Fibroblast of pulmonary artery (primary cell): ENCODE measurements at regions not wholly inside any gene's neighbourhood (a gene's known extent, or its start where the extent isn't known, plus 50 kb on each side); places are given as distances from the start of the nearest gene placed in this dataset.

Experiments used
- DNase-seq: peaks from one replicate; pipeline ENCODE4 v3.0.0-alpha.2; 2010; ENCODE audit warnings: low read depth
- H3K4me3 ChIP-seq: replicated peaks from 2 replicates; pipeline ENCODE4 v1.5.1; 2011; ENCODE audit warnings: low read depth, mild to moderate bottlenecking, control low read depth, low read length, moderate library complexity
- TF ChIP-seq, protein P1 (sequence below): IDR thresholded peaks from 2 replicates; pipeline ENCODE4 v1.5.1; 2011; ENCODE audit warnings: mild to moderate bottlenecking, control low read depth, low read length, inconsistent platforms; ENCODE audit errors: missing control alignments

- peak; percentile 75 for DNase-seq
- TF ChIP-seq, protein P1, sequence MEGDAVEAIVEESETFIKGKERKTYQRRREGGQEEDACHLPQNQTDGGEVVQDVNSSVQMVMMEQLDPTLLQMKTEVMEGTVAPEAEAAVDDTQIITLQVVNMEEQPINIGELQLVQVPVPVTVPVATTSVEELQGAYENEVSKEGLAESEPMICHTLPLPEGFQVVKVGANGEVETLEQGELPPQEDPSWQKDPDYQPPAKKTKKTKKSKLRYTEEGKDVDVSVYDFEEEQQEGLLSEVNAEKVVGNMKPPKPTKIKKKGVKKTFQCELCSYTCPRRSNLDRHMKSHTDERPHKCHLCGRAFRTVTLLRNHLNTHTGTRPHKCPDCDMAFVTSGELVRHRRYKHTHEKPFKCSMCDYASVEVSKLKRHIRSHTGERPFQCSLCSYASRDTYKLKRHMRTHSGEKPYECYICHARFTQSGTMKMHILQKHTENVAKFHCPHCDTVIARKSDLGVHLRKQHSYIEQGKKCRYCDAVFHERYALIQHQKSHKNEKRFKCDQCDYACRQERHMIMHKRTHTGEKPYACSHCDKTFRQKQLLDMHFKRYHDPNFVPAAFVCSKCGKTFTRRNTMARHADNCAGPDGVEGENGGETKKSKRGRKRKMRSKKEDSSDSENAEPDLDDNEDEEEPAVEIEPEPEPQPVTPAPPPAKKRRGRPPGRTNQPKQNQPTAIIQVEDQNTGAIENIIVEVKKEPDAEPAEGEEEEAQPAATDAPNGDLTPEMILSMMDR: no peak
- no peak overlapping the region for H3K4me3 ChIP-seq
Observed at GRCh38 chr13:74206061-74206561, 71.9 kb upstream of the KLF12 start.

DNA sequence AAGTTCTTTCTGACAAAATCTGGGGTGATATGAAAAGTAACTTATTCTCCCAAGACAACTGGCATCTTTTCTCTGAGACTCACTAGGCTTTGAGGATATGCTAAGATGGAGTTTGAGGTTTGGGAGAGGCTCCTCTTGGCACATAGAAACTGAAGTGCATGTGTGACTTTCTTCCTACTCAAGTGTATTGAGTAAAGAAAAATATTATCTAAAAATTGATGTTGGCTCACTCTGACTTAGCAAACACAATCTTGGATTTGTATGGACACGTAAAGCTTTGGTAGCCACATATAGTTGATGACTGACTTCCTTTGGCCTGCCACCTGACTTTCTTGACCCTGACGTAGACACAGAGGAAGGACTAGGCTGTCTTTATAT, 71.1 kb upstream of the KLF12 start:
- H3K4me3 ChIP-seq: no peak overlapping the region
- no peak for DNase-seq
- TF ChIP-seq, protein P1: no peak

DNA sequence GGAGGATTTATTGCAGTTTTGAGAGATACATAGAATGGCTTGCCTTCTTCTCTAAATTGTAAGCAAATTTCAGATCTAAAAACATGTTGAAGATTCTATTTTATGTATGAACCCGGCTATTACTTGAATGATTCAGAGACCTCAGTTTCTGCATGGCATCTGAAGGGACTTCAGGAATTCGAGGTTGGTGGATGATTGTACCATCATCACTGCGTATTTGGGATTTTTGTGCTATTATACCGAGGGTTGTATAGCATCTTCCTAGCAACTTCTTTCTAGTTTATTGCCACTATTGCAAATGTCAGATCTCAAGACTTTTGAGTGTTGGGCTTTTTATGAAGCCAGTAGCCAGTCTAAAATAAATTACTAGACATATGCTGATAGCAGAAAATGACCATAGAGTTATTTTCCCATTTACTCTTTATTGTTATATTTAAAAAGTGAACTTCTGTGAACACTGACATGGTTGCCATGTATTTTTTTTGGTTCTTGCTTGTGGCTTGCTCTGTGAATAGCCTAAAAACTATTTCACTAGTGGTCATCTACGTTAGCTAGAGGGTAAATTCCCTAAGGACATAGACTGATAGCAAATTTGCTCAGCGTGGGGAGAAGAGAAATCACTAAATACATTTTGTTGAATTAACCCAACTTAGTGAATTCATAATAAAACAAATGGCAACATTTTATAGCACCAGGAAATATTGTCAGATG, 70.6 kb upstream of the KLF12 start:
- TF ChIP-seq, protein P1: no peak
- no peak for DNase-seq

GRCh38 chr13:74203576-74203975, 69.4 kb upstream of the KLF12 start:
- no peak for DNase-seq
- H3K4me3 ChIP-seq: no peak overlapping the region
- TF ChIP-seq, protein P1: no peak

More for the DNA sequence above, 70.6 kb upstream of the KLF12 start:
- no peak overlapping the region for H3K4me3 ChIP-seq

- no peak overlapping the region for H3K4me3 ChIP-seq
- DNase-seq: no peak
- TF ChIP-seq, protein P1: no peak
Observed at GRCh38 chr13:74202129-74202813, 68.1 kb upstream of the KLF12 start.

DNA sequence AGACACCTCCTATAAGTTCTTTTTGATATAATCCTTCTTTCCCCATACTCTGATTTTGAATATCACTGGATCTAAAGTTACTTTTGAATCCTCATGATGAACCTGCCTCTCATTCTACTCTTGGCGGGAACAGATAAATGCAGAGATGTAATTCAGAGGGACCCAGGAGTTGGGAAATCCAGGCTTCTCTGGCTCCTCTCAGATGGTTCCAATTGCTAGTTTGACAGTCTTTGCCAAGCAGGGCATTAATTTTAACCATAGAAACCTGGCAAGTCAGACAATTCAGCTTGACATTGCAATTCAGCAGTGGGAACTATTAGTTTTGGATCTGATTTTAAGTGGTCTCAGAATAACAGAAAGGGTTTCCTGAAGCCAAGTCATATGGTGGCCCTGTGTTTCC, 67.3 kb upstream of the KLF12 start:
- no peak overlapping the region for H3K4me3 ChIP-seq
- DNase-seq: no peak

More for the DNA sequence above, 67.3 kb upstream of the KLF12 start:
- TF ChIP-seq, protein P1: no peak
